Vagina (tissue), 2 donors: ENCODE measurements at regions not wholly inside any gene's neighbourhood (a gene's known extent, or its start where the extent isn't known, plus 50 kb on each side); places are given as distances from the start of the nearest gene placed in this dataset.

Experiments
- DNase-seq, 2 donors: peaks; one replicate each; pipeline ENCODE4 v3.0.0-alpha.2; 2017; ENCODE audit errors: extremely low spot score in 2 of 2
- H3K27ac ChIP-seq: fragments of 200-600 bp; sonication (generic); one replicate; pipeline ENCODE4 v1.5.1; 2019
- H3K27me3 ChIP-seq: fragments of 200-600 bp; sonication (generic); one replicate; pipeline ENCODE4 v1.5.1; 2019
- H3K36me3 ChIP-seq, 2 donors: fragments of 200-600 bp; sonication (generic); one replicate each; pipeline ENCODE4 v1.5.1; 2017 to 2019
- H3K4me1 ChIP-seq: fragments of 200-600 bp; sonication (generic); one replicate; pipeline ENCODE4 v1.5.1; 2019
- H3K4me3 ChIP-seq, 2 donors: fragments of 200-600 bp; sonication (generic); 1 replicate in 1 of 2; 2 replicates in 1 of 2; pipeline ENCODE4 v1.5.1; 2016 to 2019
- H3K9me3 ChIP-seq: fragments of 200-600 bp; sonication (generic); one replicate; pipeline ENCODE4 v1.5.1; 2019
- CTCF ChIP-seq, 3 experiments: fragments of 450-650 bp in 2 of 3; fragments of 200-600 bp in 1 of 3; sonication (generic) in 1 of 3; IDR thresholded peaks; one replicate each; pipeline ENCODE4 v1.5.1; 2017 to 2019; ENCODE audit warnings: antibody characterized with exemption in 3 of 3, mild to moderate bottlenecking in 2 of 3, moderate library complexity in 2 of 3
- POLR2A ChIP-seq, 2 donors: fragments of 450-650 bp; IDR thresholded peaks; one replicate each; pipeline ENCODE4 v1.6.1; 2017; ENCODE audit warnings: antibody characterized with exemption in 2 of 2, mild to moderate bottlenecking in 2 of 2, moderate library complexity in 2 of 2
- POLR2AphosphoS5 ChIP-seq, 2 donors: sonication (generic); formaldehyde crosslinking; IDR thresholded peaks; one replicate each; pipeline ENCODE4 v1.9.0; 2017; ENCODE audit warnings: antibody characterized with exemption in 2 of 2, mild to moderate bottlenecking in 2 of 2, low read depth in 1 of 2; ENCODE audit not compliant: insufficient read depth in 1 of 2
- intact Hi-C: fragments of 100-400 bp; cut with DNase I; formaldehyde crosslinking; loops from one replicate; pipeline ENCODE4 v1.15.1; 2023

- Histone ChIP-seq H3K27ac (no peak overlapping the region), H3K4me3 (no peak overlapping the region), H3K4me1 (no peaks in the 10 kb centered on the region), H3K36me3 (no peaks in the 10 kb centered on the region), H3K9me3 (no peaks in the 10 kb centered on the region), H3K27me3 (no peaks in the 10 kb centered on the region)
- TF ChIP-seq POLR2A (IDR thresholded peaks at IDR 0.05) (no peak), CTCF (IDR thresholded peaks at IDR 0.05) (no peak), POLR2AphosphoS5 (IDR thresholded peaks at IDR 0.05; ENCODE audit: insufficient read depth in 1 of 2, low read depth in 1 of 2) (no peak)
- intact Hi-C loops, result no loop called here
- DNase-seq, result no peak
Observed at GRCh38 chr6:55983861-55984260, 108.5 kb upstream of the BMP5 start.

- Histone ChIP-seq H3K36me3 (no peaks in the 10 kb centered on the region), H3K27ac (no peak overlapping the region), H3K4me1 (no peaks in the 10 kb centered on the region), H3K9me3 (no peaks in the 10 kb centered on the region), H3K27me3 (no peaks in the 10 kb centered on the region), H3K4me3 (no peak overlapping the region)
- TF ChIP-seq POLR2AphosphoS5 (IDR thresholded peaks at IDR 0.05; ENCODE audit: insufficient read depth in 1 of 2, low read depth in 1 of 2), result no peak
- no peak for TF ChIP-seq CTCF (IDR thresholded peaks at IDR 0.05)
- no peak for TF ChIP-seq POLR2A (IDR thresholded peaks at IDR 0.05)
- DNase-seq, result no peak
- intact Hi-C loops, result loop anchor here (2.0 kb wide), 1 partner anchor 311 kb away; no protein-coding TSS in a partner anchor
Observed at GRCh38 chr6:55981660-55982059, 106.3 kb upstream of the BMP5 start.

DNA sequence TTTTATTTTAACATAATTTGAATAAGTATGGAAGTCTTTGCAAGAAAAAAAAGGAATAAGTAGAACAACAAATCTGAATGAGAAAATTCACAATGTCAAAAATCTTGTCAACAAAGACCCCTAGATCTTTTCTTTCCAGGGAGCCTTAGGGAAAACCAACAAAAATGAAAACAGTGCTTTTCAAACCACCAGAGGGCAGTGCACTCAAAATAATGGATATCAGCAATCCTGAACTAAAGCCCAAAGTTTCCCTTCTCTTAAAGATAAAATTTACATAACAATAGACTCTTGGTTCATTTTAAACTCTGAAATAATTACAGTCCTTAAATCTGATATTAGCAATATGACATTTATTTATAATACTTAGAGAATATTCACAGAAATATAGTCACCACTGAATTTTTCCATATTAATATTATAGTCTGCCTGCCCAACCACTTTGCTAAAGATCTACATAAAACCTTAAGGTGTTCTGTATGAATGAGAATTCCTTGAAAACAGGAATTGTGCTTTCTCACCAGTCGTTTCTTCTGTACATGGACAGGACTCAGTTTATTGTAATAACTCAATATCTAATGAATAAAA, 105.3 kb upstream of the BMP5 start:
- Histone ChIP-seq H3K9me3 (no peaks in the 10 kb centered on the region), H3K27me3 (no peaks in the 10 kb centered on the region), H3K27ac (no peak overlapping the region), H3K4me1 (no peaks in the 10 kb centered on the region), H3K4me3 (no peak overlapping the region), H3K36me3 (no peaks in the 10 kb centered on the region)
- intact Hi-C loops, result loop anchor here (2.0 kb wide), 1 partner anchor 312 kb away; no protein-coding TSS in a partner anchor
- no peak for DNase-seq
- TF ChIP-seq POLR2A (IDR thresholded peaks at IDR 0.05) (no peak), CTCF (IDR thresholded peaks at IDR 0.05) (peak; percentile 61 to 72 (median 66)), POLR2AphosphoS5 (IDR thresholded peaks at IDR 0.05; ENCODE audit: insufficient read depth in 1 of 2, low read depth in 1 of 2) (no peak)

- no peak for DNase-seq
- H3K4me3 ChIP-seq, result no peak overlapping the region
- H3K36me3 ChIP-seq, result no peaks in the 10 kb centered on the region
- H3K9me3 ChIP-seq, result no peaks in the 10 kb centered on the region
- TF ChIP-seq CTCF (IDR thresholded peaks at IDR 0.05) (no peak), POLR2AphosphoS5 (IDR thresholded peaks at IDR 0.05; ENCODE audit: insufficient read depth in 1 of 2, low read depth in 1 of 2) (no peak)
- H3K27ac ChIP-seq, result no peak overlapping the region
- intact Hi-C loops, result no loop called here
- no peaks in the 10 kb centered on the region for H3K4me1 ChIP-seq
- H3K27me3 ChIP-seq, result no peaks in the 10 kb centered on the region
Observed at GRCh38 chr6:55979526-55979925, 104.1 kb upstream of the BMP5 start.

DNA sequence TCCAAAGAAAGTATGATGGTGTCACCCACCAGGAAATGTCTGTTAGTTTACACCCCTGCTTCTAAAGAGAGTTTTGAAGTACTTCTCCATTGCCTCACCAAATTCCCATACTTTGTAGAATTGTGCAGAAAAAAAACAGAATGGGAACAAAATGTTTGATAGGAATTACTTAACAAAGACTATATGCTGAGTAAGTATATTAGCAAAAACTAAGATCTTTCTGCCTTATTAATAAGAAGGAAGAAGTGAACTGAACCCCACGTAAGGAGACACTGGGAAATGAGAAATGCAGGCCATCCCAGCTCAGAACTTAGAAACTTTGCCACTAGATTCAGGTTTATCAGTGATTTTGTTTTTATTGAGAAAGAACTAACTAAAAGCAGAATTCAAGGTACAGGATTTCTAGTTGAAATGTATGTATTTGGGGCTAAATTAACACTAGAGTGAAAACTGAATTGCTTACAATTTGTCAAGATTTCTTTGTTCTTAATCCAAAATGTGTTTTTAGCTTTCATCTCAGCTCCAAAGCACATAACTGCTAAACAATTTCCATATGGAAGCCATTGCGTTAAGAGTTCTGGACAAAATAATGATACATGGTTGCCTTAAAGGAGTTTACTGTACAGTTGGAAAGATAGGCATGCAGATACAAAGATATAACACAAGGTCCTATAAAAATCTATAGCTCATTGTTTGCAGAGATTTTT, 102.7 kb upstream of the BMP5 start:
- Histone ChIP-seq H3K9me3 (no peaks in the 10 kb centered on the region), H3K27me3 (no peaks in the 10 kb centered on the region), H3K27ac (no peak overlapping the region), H3K4me1 (no peaks in the 10 kb centered on the region), H3K4me3 (no peak overlapping the region), H3K36me3 (no peaks in the 10 kb centered on the region)
- TF ChIP-seq POLR2AphosphoS5 (IDR thresholded peaks at IDR 0.05; ENCODE audit: insufficient read depth in 1 of 2, low read depth in 1 of 2), result no peak
- TF ChIP-seq POLR2A (IDR thresholded peaks at IDR 0.05), result no peak
- TF ChIP-seq CTCF (IDR thresholded peaks at IDR 0.05), result no peak
- DNase-seq, result no peak
- intact Hi-C loops, result no loop called here
